HL-60 (cell line): ENCODE measurements at regions not wholly inside any gene's neighbourhood (a gene's known extent, or its start where the extent isn't known, plus 50 kb on each side); places are given as distances from the start of the nearest gene placed in this dataset.

Source experiments
- DNase-seq, 2 experiments: peaks; one replicate each; pipeline ENCODE4 v3.0.0-alpha.2; 2010 to 2020; ENCODE audit warnings: low read depth in 1 of 2, low spot score in 1 of 2
- H3K27ac ChIP-seq: fragments of 250-450 bp; sonication (Bioruptor Pico); replicated peaks from 2 replicates; pipeline ENCODE4 v1.5.1; 2020; ENCODE audit warnings: mild to moderate bottlenecking, moderate library complexity
- H3K27me3 ChIP-seq: fragments of 250-450 bp; sonication (Bioruptor Pico); 2 replicates; pipeline ENCODE4 v1.5.1; 2021; ENCODE audit warnings: mild to moderate bottlenecking, moderate library complexity; ENCODE audit not compliant: insufficient read depth, poor library complexity, severe bottlenecking
- H3K4me3 ChIP-seq: replicated peaks from 2 replicates; pipeline ENCODE4 v1.5.1; 2011; ENCODE audit warnings: mild to moderate bottlenecking, control low read depth, low read length; ENCODE audit not compliant: insufficient read depth
- CTCF ChIP-seq: IDR thresholded peaks from one replicate; pipeline ENCODE4 v1.5.1; 2011; ENCODE audit warnings: low read length, control low read depth, inconsistent platforms; ENCODE audit not compliant: insufficient read depth
- GABPA ChIP-seq: IDR thresholded peaks from 2 replicates; pipeline ENCODE4 v1.6.1; 2012; ENCODE audit warnings: low read depth
- POLR2AphosphoS5 ChIP-seq: IDR thresholded peaks from 2 replicates; pipeline ENCODE4 v1.6.1; 2012; ENCODE audit warnings: low read depth
- REST ChIP-seq: IDR thresholded peaks from 2 replicates; pipeline ENCODE4 v1.6.1; 2012; ENCODE audit warnings: low read depth; ENCODE audit not compliant: insufficient replicate concordance
- SPI1 ChIP-seq: IDR thresholded peaks from 2 replicates; pipeline ENCODE4 v1.6.1; 2012; ENCODE audit warnings: low read depth, mild to moderate bottlenecking, borderline replicate concordance

- TF ChIP-seq REST (no peak), CTCF (no peak), SPI1 (no peak), POLR2AphosphoS5 (no peak), GABPA (no peak)
- H3K27me3 ChIP-seq: no peaks in the 10 kb centered on the region
- no peak overlapping the region for H3K4me3 ChIP-seq
- DNase-seq: no peak
- no peak overlapping the region for H3K27ac ChIP-seq
These were observed 125.6 kb upstream of the RTL1 start for GRCh38 chr14:101028971-101029667.

- no peak overlapping the region for H3K4me3 ChIP-seq
- DNase-seq: no peak
- no peak overlapping the region for H3K27ac ChIP-seq
- no peaks in the 10 kb centered on the region for H3K27me3 ChIP-seq
- no peak for TF ChIP-seq GABPA
- no peak for TF ChIP-seq CTCF
- TF ChIP-seq SPI1: no peak
These were observed 126.3 kb upstream of the RTL1 start for GRCh38 chr14:101029668-101030290.

- Histone ChIP-seq H3K27ac (no peak overlapping the region), H3K4me3 (no peak overlapping the region), H3K27me3 (no peaks in the 10 kb centered on the region)
- TF ChIP-seq CTCF: no peak
- no peak for TF ChIP-seq GABPA
- no peak for TF ChIP-seq SPI1
- no peak for TF ChIP-seq REST
- TF ChIP-seq POLR2AphosphoS5: no peak
- no peak for DNase-seq
These were observed 127.1 kb upstream of the RTL1 start for GRCh38 chr14:101030586-101030985.

- Histone ChIP-seq H3K4me3 (no peak overlapping the region), H3K27me3 (no peaks in the 10 kb centered on the region), H3K27ac (no peak overlapping the region)
- DNase-seq: no peak
- TF ChIP-seq CTCF (no peak), REST (no peak), GABPA (no peak), POLR2AphosphoS5 (no peak), SPI1 (no peak)
These were observed 127.7 kb upstream of the RTL1 start for GRCh38 chr14:101031186-101031585.
